Stimulated activated CD4-positive, alpha-beta T cell treated with anti-CD3 and anti-CD28 coated beads, Interleukin-12 subunit alpha, Interleukin-12 subunit beta, amount 100 ng/mL, for 48 hours (primary cell): ENCODE measurements at regions not wholly inside any gene's neighbourhood (a gene's known extent, or its start where the extent isn't known, plus 50 kb on each side); places are given as distances from the start of the nearest gene placed in this dataset.
"Not testable (repeated sequence)": the region's sequence is repeated elsewhere in the genome, so short reads cannot be mapped to it uniquely, and the experiment has no call there.

Experiments
- DNase-seq, 3 donors: peaks; one replicate each; pipeline ENCODE4 v3.0.0-alpha.2; 2020; ENCODE audit warnings: low read depth in 2 of 3, low spot score in 1 of 3

- DNase-seq = no peak
These were observed 144.9 kb upstream of the MRPS22 start for GRCh38 chr3:139198929-139199328.

- DNase-seq = no peak
These were observed 144.3 kb upstream of the MRPS22 start for GRCh38 chr3:139199421-139200010.

GRCh38 chr3:139201446-139202225 is 142.2 kb upstream of the MRPS22 start:
- no peak for DNase-seq

GRCh38 chr3:139202226-139202958 is 141.4 kb upstream of the MRPS22 start:
- DNase-seq = no peak

GRCh38 chr3:139202959-139203349 is 140.9 kb upstream of the MRPS22 start:
- no peak for DNase-seq

- DNase-seq = no peak
These were observed 140.1 kb upstream of the MRPS22 start for GRCh38 chr3:139203752-139204151.

- no peak for DNase-seq
These were observed 139.1 kb upstream of the MRPS22 start for GRCh38 chr3:139204728-139205127.

GRCh38 chr3:139213936-139214335 is 129.9 kb upstream of the MRPS22 start:
- DNase-seq = no peak

GRCh38 chr3:139216958-139217357 is 126.9 kb upstream of the MRPS22 start:
- no peak for DNase-seq

GRCh38 chr3:139217633-139218032 is 126.2 kb upstream of the MRPS22 start:
- no peak for DNase-seq

- no peak for DNase-seq
These were observed 125.8 kb upstream of the MRPS22 start for GRCh38 chr3:139218046-139218445.

GRCh38 chr3:139219463-139219862 is 124.4 kb upstream of the MRPS22 start:
- DNase-seq = no peak

- DNase-seq = no peak
These were observed 121.6 kb upstream of the MRPS22 start for GRCh38 chr3:139222100-139222657.

- no peak for DNase-seq
These were observed 118.3 kb upstream of the MRPS22 start for GRCh38 chr3:139225548-139225947.

GRCh38 chr3:139226731-139227130 is 117.1 kb upstream of the MRPS22 start:
- no peak for DNase-seq

- DNase-seq = no peak
These were observed 116.7 kb upstream of the MRPS22 start for GRCh38 chr3:139227165-139227564.

GRCh38 chr3:139227827-139228226 is 116.0 kb upstream of the MRPS22 start:
- no peak for DNase-seq

- DNase-seq = no peak
These were observed 113.4 kb upstream of the MRPS22 start for GRCh38 chr3:139230391-139230790.

- no peak for DNase-seq
These were observed 112.1 kb upstream of the MRPS22 start for GRCh38 chr3:139231555-139232281.

- DNase-seq = not testable (repeated sequence)
These were observed 111.5 kb upstream of the MRPS22 start for GRCh38 chr3:139232341-139232740.

GRCh38 chr3:139234491-139234890 is 109.3 kb upstream of the MRPS22 start:
- no peak for DNase-seq
